SK-N-DZ (cell line): ENCODE measurements at regions not wholly inside any gene's neighbourhood (a gene's known extent, or its start where the extent isn't known, plus 50 kb on each side); places are given as distances from the start of the nearest gene placed in this dataset.
"Not testable (repeated sequence)": the region's sequence is repeated elsewhere in the genome, so short reads cannot be mapped to it uniquely, and the experiment has no call there.

Experiments
- DNase-seq: peaks from one replicate; pipeline ENCODE4 v3.0.0-alpha.2; 2015; ENCODE audit warnings: low spot score

DNA sequence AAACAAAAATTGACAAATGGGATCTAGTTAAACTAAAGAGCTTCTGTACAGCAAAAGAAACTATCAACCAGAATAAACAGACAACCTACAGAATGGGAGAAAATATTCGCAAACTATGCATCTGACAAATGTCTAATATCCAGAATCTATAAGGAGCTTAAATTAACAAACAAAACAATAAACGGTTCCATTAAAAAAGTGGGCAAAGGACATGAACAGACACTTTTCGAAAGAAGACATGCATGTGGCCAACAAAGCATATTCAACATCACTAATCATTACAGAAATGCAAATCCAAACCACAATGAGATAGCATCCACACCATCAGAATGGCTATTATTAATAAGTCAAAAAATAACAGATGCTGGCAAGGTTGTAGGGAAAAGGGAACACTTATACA lies 50.5 kb upstream of the MED13L start:
- not testable (repeated sequence) for DNase-seq

- DNase-seq: no peak
Observed at GRCh38 chr12:116331876-116332275, 54.4 kb upstream of the MED13L start.

DNA sequence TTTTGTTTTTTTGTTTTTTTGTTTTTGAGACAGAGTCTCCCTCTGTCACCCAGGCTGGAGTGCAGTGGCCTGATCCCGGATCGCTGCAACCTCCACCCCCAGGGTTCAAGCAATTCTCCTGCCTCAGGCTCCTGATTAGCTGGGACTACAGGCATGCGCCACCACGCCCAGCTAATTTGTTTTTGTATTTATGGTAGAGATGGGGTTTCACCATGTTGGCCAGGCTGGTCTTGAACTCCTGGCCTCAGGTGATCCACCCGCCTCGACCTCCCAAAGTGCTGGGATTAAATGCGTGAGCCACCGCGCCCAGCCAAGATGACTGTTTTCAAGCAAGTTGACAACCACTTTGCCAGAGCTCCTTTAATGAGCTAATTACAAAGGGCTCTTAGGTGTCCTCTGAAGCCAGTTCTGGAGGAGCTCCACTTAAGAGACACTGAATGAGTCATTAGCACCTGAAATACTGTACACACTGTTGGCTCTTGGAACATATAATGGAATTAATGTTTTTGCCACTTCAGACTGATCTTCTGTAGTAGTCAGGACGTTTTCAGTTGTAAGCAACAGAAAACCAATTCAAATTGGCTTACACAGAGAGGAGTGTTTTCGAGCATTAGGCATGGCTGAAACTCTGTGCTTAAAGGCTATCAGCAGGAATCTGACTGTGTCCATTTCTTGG lies 55.4 kb upstream of the MED13L start:
- no peak for DNase-seq

DNA sequence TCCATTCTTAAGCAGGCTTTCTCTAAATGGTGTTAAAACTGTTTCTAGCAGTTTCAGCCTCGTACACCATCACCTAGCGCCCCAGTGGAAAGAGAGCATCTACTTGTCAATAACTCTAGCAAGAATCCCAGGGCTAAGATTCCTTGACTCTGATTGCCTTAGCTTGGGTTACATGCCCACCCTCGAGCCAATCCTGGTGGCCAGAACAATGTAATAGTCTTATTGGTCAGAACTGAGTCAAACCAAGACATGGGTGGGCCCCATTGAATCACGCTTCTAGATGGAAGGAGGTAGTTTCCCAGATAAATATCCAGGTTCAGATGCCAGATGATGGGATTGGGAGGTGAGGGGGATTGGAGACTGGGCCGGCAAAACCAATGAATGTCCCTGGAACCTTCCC lies 55.9 kb upstream of the MED13L start:
- DNase-seq: no peak

- DNase-seq: no peak
Observed at GRCh38 chr12:116336542-116337065, 59.1 kb upstream of the MED13L start.

DNA sequence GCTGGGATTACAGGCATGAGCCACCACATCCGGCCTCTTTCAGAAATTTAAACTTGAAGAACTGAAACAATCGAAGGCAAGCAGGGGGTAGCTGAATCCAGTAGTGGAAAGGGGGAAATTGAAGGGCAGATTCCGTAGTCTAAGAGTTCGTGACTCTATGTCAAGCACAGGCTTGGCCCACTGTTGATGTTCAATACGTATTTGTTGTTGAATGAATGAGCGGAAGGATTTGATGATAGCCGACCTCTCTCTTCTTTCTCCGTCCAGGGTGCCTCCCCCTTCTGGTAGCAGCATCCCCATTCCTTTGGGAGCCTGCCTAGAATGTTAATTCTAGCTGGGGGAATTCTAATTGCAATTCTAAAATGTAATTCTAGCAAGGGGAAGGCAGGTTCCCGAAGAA lies 59.8 kb upstream of the MED13L start:
- DNase-seq: no peak

GRCh38 chr12:116338064-116338846 lies 60.8 kb upstream of the MED13L start:
- DNase-seq: no peak

- no peak for DNase-seq
Observed at GRCh38 chr12:116339062-116339461, 61.6 kb upstream of the MED13L start.

- DNase-seq: no peak
Observed at GRCh38 chr12:116339800-116340371, 62.4 kb upstream of the MED13L start.

DNA sequence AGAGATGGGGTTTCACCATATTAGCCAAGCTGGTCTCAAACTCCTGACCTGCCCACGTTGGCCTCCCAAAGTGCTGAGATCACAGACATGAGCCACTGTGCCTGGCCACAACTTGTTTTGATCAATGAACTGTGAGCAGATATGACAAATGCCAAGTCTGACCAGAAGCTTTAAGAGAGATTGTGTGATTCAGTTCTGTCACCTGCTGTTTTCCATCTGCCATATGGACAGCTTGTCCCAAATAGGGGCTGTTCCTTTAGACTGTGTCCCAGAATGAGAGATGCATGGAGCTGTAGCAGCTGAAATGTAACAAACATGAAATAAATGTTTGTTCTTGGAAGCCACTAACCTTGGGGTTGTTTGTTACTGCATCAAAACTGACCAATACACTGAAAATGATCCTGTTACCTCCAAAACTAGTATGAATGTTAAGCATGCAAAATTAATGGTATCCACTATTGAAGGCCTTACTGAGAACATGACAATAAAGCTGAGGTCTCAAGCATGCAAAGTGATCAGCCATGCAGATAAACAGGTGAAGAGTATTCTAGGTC lies 65.9 kb upstream of the MED13L start:
- DNase-seq: no peak

DNA sequence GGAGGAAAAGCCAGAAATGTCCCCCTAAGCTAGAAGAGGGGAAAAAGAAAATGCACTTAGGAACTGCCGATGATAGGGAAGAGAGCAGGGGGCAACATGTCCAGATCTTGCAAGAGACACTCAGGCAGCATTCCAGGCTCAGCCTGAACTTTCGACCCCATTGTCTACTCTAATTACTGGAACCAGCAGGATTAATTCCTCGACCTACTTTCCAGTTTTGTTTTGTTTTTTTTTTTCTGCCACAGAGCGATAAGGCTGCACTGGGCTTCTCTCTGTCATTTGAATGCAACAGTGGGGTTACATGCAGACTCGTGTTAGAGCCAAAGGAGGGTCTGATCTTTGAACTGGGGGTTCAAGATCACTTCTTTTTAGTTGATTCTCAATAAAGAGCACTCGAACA lies 68.7 kb upstream of the MED13L start:
- DNase-seq: peak; percentile 75

GRCh38 chr12:116346741-116347140 lies 69.2 kb upstream of the MED13L start:
- no peak for DNase-seq

GRCh38 chr12:116347265-116347664 lies 69.8 kb upstream of the MED13L start:
- no peak for DNase-seq

- DNase-seq: no peak
Observed at GRCh38 chr12:116352315-116352835, 74.9 kb upstream of the MED13L start.

DNA sequence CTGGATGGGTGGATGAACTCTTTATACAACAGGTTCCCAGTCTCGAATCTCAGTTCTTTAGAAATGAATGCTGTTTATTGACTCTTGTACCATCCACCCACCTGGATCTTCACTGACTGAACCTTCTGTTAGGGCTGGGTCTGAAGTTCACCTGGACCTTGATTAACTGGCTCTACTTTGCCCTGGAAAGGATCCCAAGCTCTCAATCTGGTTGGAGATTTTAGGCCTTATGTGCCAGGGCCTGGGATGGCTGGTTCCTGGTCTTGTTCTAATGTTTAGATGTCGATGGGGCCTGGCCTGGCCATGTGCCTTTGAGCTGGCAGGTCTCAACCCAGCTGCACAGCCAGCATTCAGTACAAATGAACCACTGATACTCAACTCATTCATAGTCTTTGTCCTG lies 76.5 kb upstream of the MED13L start:
- DNase-seq: no peak

DNA sequence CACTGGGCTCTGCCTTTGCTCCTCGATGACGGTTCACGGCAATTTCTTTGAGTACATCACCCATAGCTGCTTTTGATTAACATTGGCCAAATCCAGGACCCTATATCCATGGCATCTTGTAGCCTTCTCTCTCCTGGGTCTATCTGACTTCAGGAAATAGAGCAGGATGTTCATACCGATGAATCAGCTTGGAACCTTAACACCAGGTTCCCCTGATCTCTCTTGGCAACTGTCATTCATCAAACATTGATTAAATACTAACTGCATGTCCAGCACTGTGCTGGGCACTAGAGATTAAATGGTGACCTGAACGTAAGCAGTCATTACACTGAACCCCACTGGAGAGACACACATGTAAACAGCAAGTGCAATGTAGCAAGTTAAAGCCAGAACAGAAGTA lies 77.0 kb upstream of the MED13L start:
- no peak for DNase-seq

GRCh38 chr12:116354950-116355783 lies 77.7 kb upstream of the MED13L start:
- DNase-seq: no peak

- DNase-seq: no peak
Observed at GRCh38 chr12:116358536-116358892, 81.0 kb upstream of the MED13L start.

DNA sequence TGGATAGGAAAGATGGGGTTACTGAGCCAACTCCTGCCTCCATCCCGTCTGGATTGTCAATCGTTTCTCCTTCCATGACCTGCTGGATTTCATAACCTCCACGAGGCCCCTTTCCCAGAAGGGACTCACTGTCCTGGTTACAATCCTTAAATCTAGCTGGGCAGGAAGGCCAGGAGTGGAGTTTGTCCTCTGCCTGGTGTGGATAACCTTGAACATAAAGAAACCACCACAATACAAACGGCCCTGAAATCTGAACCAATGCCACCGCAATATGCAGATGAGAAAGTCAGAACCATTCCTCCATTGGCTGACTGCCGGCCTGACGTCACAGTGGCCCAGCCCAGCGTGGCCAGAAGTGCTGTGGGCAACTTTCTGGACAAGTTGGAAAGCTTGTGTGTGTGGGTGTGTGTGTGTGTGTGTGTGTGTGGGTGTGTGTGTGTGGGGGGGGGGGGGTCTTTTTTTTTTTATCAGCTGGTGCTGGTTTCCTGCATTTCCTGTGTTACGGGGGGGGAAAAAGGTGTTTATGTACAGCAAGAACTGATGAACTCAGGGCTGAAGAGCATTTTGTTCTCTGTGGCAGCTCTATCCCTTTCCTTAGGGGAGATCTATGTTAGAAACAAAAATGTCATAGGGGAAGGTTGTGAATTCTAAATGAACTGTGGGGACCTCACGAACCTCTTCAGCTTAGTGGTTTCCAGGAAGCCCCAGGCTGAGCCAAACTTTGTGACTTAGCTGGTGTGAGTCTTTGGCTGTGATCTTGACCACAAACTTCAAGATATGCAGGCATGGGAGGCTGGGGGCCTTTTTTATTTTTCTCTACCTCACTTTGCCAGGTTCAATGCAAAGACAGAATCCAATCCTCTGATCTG lies 81.6 kb upstream of the MED13L start:
- peak; percentile 88 for DNase-seq
